NB4 (cell line): ENCODE measurements at regions not wholly inside any gene's neighbourhood (a gene's known extent, or its start where the extent isn't known, plus 50 kb on each side); places are given as distances from the start of the nearest gene placed in this dataset.

Experiments
- DNase-seq: peaks from one replicate; pipeline ENCODE4 v3.0.0; 2010; ENCODE audit warnings: low read depth
- H3K4me3 ChIP-seq: one replicate; pipeline ENCODE4 v1.5.1; 2011; ENCODE audit warnings: mild to moderate bottlenecking, low read depth, low read length, moderate library complexity
- MYC ChIP-seq: IDR thresholded peaks from 2 replicates; pipeline ENCODE4 v1.6.1; 2011; ENCODE audit warnings: low read depth, low read length
- POLR2A ChIP-seq: IDR thresholded peaks from 2 replicates; pipeline ENCODE4 v1.6.1; 2011; ENCODE audit warnings: mild to moderate bottlenecking; ENCODE audit not compliant: insufficient read length; ENCODE audit errors: extremely low read depth
- TF ChIP-seq, protein P1 (sequence below): IDR thresholded peaks from 2 replicates; pipeline ENCODE4 v1.6.1; 2011; ENCODE audit warnings: low read depth, low read length
- TF ChIP-seq, protein P2 (sequence below): IDR thresholded peaks from one replicate; pipeline ENCODE4 v1.5.1; 2012; ENCODE audit warnings: low read depth, low read length

DNA sequence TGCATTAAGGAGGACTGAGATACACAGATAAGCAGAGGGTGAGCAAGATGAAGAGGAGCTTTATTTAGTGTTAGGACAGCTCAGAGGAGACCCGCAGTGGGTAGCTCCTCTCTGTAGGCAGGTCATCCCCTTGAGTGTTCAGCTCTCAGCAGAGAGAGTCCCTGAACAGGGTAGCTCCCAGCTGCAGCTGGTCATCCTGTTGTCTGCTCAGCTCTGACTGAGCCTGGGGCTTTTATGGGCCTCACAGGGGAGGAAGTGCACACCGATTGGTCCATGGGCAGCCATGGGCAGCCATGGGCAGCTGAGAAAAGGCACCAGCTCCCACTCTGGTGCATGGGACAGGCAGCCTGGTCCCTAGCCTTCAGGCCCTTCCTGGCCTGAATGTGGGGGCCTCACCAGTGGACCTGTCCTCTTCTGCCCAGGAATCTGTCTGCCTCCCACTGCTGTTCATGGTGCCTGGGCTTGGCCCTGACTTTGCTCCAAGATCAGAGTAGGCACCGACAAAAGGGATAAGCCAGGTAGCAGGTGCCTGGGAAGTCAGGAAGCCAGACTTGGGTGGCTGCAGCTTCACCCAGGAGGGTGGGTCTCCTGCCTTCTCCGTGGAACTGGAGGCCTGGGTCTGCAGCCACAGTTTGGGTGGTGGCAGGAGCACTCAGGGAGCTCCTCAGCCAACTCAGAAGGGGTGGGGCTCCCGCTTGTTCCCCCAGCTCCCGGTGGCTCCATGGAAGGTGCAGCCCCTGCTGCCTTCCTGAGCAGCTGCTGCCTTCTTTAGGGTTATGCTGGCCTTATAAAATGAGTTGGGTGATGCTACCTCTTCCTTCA is 54.7 kb downstream of the MYEOV start:
- TF ChIP-seq, protein P1, sequence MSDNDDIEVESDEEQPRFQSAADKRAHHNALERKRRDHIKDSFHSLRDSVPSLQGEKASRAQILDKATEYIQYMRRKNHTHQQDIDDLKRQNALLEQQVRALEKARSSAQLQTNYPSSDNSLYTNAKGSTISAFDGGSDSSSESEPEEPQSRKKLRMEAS = no peak
- TF ChIP-seq, protein P2, sequence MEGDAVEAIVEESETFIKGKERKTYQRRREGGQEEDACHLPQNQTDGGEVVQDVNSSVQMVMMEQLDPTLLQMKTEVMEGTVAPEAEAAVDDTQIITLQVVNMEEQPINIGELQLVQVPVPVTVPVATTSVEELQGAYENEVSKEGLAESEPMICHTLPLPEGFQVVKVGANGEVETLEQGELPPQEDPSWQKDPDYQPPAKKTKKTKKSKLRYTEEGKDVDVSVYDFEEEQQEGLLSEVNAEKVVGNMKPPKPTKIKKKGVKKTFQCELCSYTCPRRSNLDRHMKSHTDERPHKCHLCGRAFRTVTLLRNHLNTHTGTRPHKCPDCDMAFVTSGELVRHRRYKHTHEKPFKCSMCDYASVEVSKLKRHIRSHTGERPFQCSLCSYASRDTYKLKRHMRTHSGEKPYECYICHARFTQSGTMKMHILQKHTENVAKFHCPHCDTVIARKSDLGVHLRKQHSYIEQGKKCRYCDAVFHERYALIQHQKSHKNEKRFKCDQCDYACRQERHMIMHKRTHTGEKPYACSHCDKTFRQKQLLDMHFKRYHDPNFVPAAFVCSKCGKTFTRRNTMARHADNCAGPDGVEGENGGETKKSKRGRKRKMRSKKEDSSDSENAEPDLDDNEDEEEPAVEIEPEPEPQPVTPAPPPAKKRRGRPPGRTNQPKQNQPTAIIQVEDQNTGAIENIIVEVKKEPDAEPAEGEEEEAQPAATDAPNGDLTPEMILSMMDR = no peak
- TF ChIP-seq MYC (no peak), POLR2A (no peak)
- no peak overlapping the region for H3K4me3 ChIP-seq
- DNase-seq = no peak

DNA sequence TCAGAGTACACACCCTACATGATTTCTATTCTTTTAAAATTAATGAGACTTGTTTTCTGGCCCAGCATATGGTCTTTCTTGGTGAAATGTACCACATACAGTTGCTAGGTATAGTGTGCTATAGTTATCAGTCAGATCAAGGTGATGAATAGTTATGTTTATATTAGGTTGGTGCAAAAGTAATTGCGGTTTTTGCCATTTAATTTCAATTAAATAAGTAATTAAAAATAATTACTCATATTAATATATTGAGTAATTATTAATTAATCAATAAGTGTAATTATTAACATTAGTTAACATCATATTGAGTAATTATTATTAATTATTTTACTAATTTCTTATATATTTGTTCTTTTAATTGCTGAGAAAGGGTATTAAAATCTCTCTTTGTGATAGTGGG is 56.1 kb downstream of the MYEOV start:
- TF ChIP-seq, protein P2 = no peak
- TF ChIP-seq POLR2A = no peak
- TF ChIP-seq MYC = no peak
- TF ChIP-seq, protein P1 = no peak
- no peak for DNase-seq
- no peak overlapping the region for H3K4me3 ChIP-seq

DNA sequence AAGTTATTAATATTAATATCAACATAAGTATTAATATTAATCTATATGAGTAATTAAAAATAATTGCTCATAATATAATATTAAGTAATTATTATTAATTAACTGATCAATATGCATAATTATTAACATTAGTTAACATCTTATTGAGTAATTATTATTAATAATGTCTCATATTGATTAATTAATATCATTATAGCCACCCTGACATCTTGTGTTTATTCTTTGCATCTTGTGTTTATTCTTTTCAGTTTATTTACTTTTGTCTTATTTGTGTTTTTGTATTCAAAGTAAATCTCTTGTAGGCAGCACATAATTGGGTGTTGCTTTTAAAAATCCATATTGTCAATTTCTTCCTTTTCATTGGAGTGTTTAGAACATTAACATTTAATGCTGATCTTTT is 56.6 kb downstream of the MYEOV start:
- no peak overlapping the region for H3K4me3 ChIP-seq
- no peak for DNase-seq

DNA sequence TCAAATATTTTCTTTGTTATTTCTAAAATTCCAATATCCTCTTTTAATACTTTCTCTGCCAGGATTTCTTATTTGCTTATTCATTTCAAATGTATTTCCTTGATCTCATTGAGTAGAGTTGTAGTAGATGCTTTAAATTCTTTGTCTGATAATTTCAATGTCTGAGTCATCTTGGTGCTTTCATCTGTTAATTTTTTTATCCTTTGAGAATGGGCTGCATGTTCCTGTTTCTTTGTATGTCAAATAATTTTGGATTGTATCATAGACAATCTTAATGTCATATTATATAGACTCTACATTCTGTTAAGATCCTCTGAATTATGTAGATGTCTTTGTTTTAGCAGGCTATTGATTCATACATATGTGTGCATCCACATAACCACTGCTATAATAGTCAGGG is 57.5 kb downstream of the MYEOV start:
- DNase-seq = no peak
- no peak overlapping the region for H3K4me3 ChIP-seq

More for the DNA sequence above, 56.6 kb downstream of the MYEOV start:
- TF ChIP-seq, protein P2 = no peak
- TF ChIP-seq MYC (no peak), POLR2A (no peak)
- TF ChIP-seq, protein P1 = no peak

DNA sequence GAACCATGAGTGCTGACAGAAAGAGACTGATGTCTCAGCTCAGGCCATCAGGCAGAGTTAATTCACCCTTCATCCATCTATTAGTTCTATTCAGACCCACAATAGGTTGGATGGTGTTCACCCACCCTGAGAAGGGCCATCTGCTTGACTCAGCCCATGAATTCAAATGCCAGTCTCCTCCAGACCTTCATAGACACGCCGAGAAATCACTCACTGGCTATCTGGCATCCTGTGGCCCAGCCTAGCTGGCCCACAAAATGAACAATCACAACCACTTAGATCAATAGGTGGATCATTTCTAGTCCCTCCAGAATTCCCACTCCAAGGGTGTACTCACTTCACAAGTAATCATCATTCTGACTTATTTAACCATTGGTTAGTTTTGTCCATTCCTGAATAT is 58.2 kb downstream of the MYEOV start:
- no peak overlapping the region for H3K4me3 ChIP-seq
- DNase-seq = no peak
- TF ChIP-seq MYC (no peak), POLR2A (no peak)
- TF ChIP-seq, protein P2 = no peak
- TF ChIP-seq, protein P1 = no peak

More for the DNA sequence above, 57.5 kb downstream of the MYEOV start:
- TF ChIP-seq, protein P2 = no peak
- no peak for TF ChIP-seq POLR2A
- no peak for TF ChIP-seq MYC
- TF ChIP-seq, protein P1 = no peak
